Activated T-cell treated with anti-CD3 and anti-CD28 coated beads for 1 hour (primary cell): ENCODE measurements at regions not wholly inside any gene's neighbourhood (a gene's known extent, or its start where the extent isn't known, plus 50 kb on each side); places are given as distances from the start of the nearest gene placed in this dataset.
"Not testable (repeated sequence)": the region's sequence is repeated elsewhere in the genome, so short reads cannot be mapped to it uniquely, and the experiment has no call there.

Experiments used
- DNase-seq: peaks from one replicate; pipeline ENCODE4 v3.0.0-alpha.2; 2020; ENCODE audit warnings: low read depth

- DNase-seq, result no peak
Observed at GRCh38 chr9:38126730-38127129, 57.7 kb upstream of the SHB start.

- no peak for DNase-seq
Observed at GRCh38 chr9:38125889-38126288, 56.9 kb upstream of the SHB start.

GRCh38 chr9:38123359-38123758 lies 54.3 kb upstream of the SHB start:
- not testable (repeated sequence) for DNase-seq

GRCh38 chr9:38120961-38121360 lies 51.9 kb upstream of the SHB start:
- DNase-seq, result no peak

- no peak for DNase-seq
Observed at GRCh38 chr9:38119560-38120236, 50.7 kb upstream of the SHB start.

GRCh38 chr9:38118862-38119438 lies 49.9 kb upstream of the SHB start:
- no peak for DNase-seq
